Transverse colon (tissue), 4 donors: ENCODE measurements at regions not wholly inside any gene's neighbourhood (a gene's known extent, or its start where the extent isn't known, plus 50 kb on each side); places are given as distances from the start of the nearest gene placed in this dataset.
"Not testable (repeated sequence)": the region's sequence is repeated elsewhere in the genome, so short reads cannot be mapped to it uniquely, and the experiment has no call there.

Experiments used
- DNase-seq: peaks from one replicate; pipeline ENCODE4 v3.0.0-alpha.2; 2019
- H3K27ac ChIP-seq, 4 donors: fragments of 200-600 bp; sonication (generic); 2 replicates each; pipeline ENCODE4 v1.5.1; 2016 to 2018; ENCODE audit warnings: inconsistent platforms in 4 of 4
- H3K27me3 ChIP-seq: fragments of 200-600 bp; sonication (generic); 2 replicates; pipeline ENCODE4 v1.5.1; 2017; ENCODE audit warnings: inconsistent platforms
- H3K36me3 ChIP-seq, 4 donors: fragments of 200-600 bp; sonication (generic); 2 replicates each; pipeline ENCODE4 v1.5.1; 2017 to 2019; ENCODE audit warnings: inconsistent platforms in 4 of 4
- H3K4me1 ChIP-seq, 4 donors: fragments of 200-600 bp; sonication (generic); 2 replicates each; pipeline ENCODE4 v1.5.1; 2017 to 2020; ENCODE audit warnings: inconsistent platforms in 4 of 4
- H3K4me3 ChIP-seq, 4 donors: fragments of 200-600 bp; sonication (generic); 1 replicate in 1 of 4; 2 replicates in 3 of 4; pipeline versions ENCODE4 v1.5.1 to v1.6.1; 2017 to 2019; ENCODE audit warnings: inconsistent platforms in 4 of 4
- H3K9me3 ChIP-seq, 2 donors: fragments of 200-600 bp; sonication (generic); 2 replicates each; pipeline ENCODE4 v1.5.1; 2017 to 2019; ENCODE audit warnings: inconsistent platforms in 2 of 2
- CTCF ChIP-seq, 5 experiments: fragments of 200-600 bp in 3 of 5; fragments of 450-650 bp in 2 of 5; sonication (generic) in 3 of 5; IDR thresholded peaks; 1 replicate in 2 of 5; 2 replicates in 3 of 5; pipeline ENCODE4 v1.5.1; 2016 to 2017; ENCODE audit warnings: antibody characterized with exemption in 5 of 5, inconsistent platforms in 3 of 5, mild to moderate bottlenecking in 2 of 5, moderate library complexity in 1 of 5
- EP300 ChIP-seq: sonication (generic); formaldehyde crosslinking; IDR thresholded peaks from one replicate; pipeline ENCODE4 v1.6.1; 2017; ENCODE audit warnings: antibody characterized with exemption, low read depth
- POLR2A ChIP-seq: fragments of 450-650 bp; IDR thresholded peaks from one replicate; pipeline ENCODE4 v1.6.1; 2016; ENCODE audit warnings: antibody characterized with exemption, mild to moderate bottlenecking, moderate library complexity
- POLR2AphosphoS5 ChIP-seq, 3 donors: sonication (generic); formaldehyde crosslinking; IDR thresholded peaks; one replicate each; pipeline ENCODE4 v1.6.1; 2016; ENCODE audit warnings: antibody characterized with exemption in 3 of 3
- WGBS, 2 donors: methylation state at CpG; one replicate each; pipeline ENCODE4 v1.1.5; 2018; ENCODE audit warnings: low coverage in 1 of 2; 5-methylcytosine and 5-hydroxymethylcytosine counted together
- in situ Hi-C, 4 donors: fragments of 200-750 bp; cut with MboI; loops; one replicate each; pipeline versions ENCODE4 v1.15.0 to v1.15.1; 2017; ENCODE audit warnings: low sequenced_read_pairs in 3 of 4, low pct_ligation_motif_present in 1 of 4, low pct_unique_long_range_greater_than_20kb in 1 of 4
- intact Hi-C: fragments of 100-400 bp; cut with DNase I; formaldehyde crosslinking; loops from one replicate; pipeline ENCODE4 v1.15.1; 2023; ENCODE audit warnings: low total_unique reads

DNA sequence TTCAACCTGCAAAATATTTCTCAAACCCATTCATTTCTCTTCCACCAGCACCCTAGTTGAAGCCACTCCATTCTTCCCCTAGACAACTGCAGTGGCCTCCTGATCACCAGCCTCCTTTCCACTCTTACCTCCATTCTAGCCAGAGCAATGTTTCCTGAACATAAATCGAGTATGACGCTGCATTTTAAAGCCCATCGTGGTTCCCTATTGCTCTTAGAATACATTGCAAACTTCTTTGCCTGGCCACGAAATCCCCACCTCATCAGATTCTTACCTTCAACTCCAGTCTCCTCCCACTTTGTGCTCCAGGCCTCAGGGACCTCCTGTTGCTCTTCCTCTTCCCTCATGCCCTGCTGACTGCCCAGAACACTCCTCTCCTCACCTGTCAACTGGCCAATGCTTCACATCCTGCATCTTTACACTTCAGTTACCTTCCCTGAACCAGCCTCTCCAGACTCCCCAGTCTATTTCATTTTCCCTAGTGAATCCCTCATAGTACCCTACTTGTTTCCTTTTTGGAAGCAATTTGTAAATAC lies 176.5 kb upstream of the CTAGE1 start:
- H3K4me3 ChIP-seq = no peak overlapping the region
- no peaks in the 10 kb centered on the region for H3K9me3 ChIP-seq
- H3K4me1 ChIP-seq = no peaks in the 10 kb centered on the region
- intact Hi-C loops = no loop called here
- TF ChIP-seq EP300 (no peak), POLR2AphosphoS5 (IDR thresholded peaks at IDR 0.05) (no peak), CTCF (IDR thresholded peaks at IDR 0.05) (no peak), POLR2A (no peak)
- 47 to 68% methylated on average over 4 of the region's 4 CpGs for WGBS, 2 donors
- H3K27me3 ChIP-seq = no peaks in the 10 kb centered on the region
- no peak overlapping the region for H3K27ac ChIP-seq
- DNase-seq = no peak
- in situ Hi-C loops = no loop called here
- no peaks in the 10 kb centered on the region for H3K36me3 ChIP-seq

DNA sequence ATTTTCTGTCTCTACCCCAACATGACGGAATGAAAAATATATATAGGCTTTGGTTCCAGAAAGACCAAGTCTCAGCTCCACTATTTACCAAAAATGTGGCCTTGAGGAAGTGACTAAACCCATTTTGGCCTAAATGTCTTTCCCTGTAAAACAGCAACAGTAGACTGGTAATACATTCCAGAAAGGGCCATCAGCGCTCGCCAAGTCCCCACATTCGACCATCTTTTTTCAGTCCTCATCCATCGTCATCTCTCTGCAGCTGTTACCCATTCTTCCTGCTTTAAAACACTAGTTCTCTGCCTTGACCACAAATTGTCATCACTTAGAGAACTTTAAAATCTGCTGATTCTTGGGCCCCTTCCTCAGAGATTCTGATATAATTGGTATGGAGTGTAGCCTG lies 183.8 kb upstream of the CTAGE1 start:
- H3K4me3 ChIP-seq = no peak overlapping the region
- intact Hi-C loops = no loop called here
- H3K9me3 ChIP-seq = no peaks in the 10 kb centered on the region
- in situ Hi-C loops = no loop called here
- H3K4me1 ChIP-seq = no peaks in the 10 kb centered on the region
- TF ChIP-seq POLR2AphosphoS5 (IDR thresholded peaks at IDR 0.05) = no peak
- TF ChIP-seq POLR2A = no peak
- no peak for TF ChIP-seq EP300
- no peak for TF ChIP-seq CTCF (IDR thresholded peaks at IDR 0.05)
- H3K27me3 ChIP-seq = no peaks in the 10 kb centered on the region
- no peak for DNase-seq
- H3K27ac ChIP-seq = no peak overlapping the region
- WGBS, 2 donors = 90 to 94% methylated on average over 5 of the region's 5 CpGs
- no peaks in the 10 kb centered on the region for H3K36me3 ChIP-seq

GRCh38 chr18:22602456-22602855 lies 184.7 kb upstream of the CTAGE1 start:
- intact Hi-C loops, H3K36me3 ChIP-seq, in situ Hi-C loops, H3K4me3 ChIP-seq, H3K27me3 ChIP-seq, DNase-seq, H3K9me3 ChIP-seq, H3K27ac ChIP-seq, H3K4me1 ChIP-seq: not testable (repeated sequence)
- WGBS, 2 donors = 68 to 94% methylated on average over 2 to 3 of the region's 3 CpGs

GRCh38 chr18:22603902-22604301 lies 186.2 kb upstream of the CTAGE1 start:
- DNase-seq = no peak
- Histone ChIP-seq H3K4me3 (no peak overlapping the region), H3K9me3 (no peaks in the 10 kb centered on the region), H3K27me3 (no peaks in the 10 kb centered on the region), H3K27ac (no peak overlapping the region), H3K4me1 (peaks cover 0 to 5% (median 2%) of the 10 kb centered on the region in 4 donors), H3K36me3 (no peaks in the 10 kb centered on the region)
- intact Hi-C loops = no loop called here
- in situ Hi-C loops = no loop called here
- TF ChIP-seq POLR2A = no peak

GRCh38 chr18:22604390-22604985 lies 186.8 kb upstream of the CTAGE1 start:
- no peak overlapping the region for H3K27ac ChIP-seq
- in situ Hi-C loops = no loop called here
- intact Hi-C loops = no loop called here
- TF ChIP-seq POLR2A = no peak
- TF ChIP-seq EP300 = no peak
- no peak for TF ChIP-seq POLR2AphosphoS5 (IDR thresholded peaks at IDR 0.05)
- TF ChIP-seq CTCF (IDR thresholded peaks at IDR 0.05) = no peak
- H3K27me3 ChIP-seq = no peaks in the 10 kb centered on the region
- H3K36me3 ChIP-seq = no peaks in the 10 kb centered on the region
- H3K4me3 ChIP-seq = no peak overlapping the region
- H3K4me1 ChIP-seq = peaks cover 0 to 9% (median 3%) of the 10 kb centered on the region in 4 donors
- no peaks in the 10 kb centered on the region for H3K9me3 ChIP-seq
- DNase-seq = no peak
- 84 to 100% methylated on average over 1 to 10 of the region's 10 CpGs for WGBS, 2 donors
